ENCODE measurements at regions not wholly inside any gene's neighbourhood (a gene's known extent, or its start where the extent isn't known, plus 50 kb on each side); places are given as distances from the start of the nearest gene placed in this dataset.

- H3K9me3 ChIP-seq (ENCODE audit: control insufficient read depth, low read length), result peaks cover 9% of the 10 kb centered on the region
- H3K27ac ChIP-seq (ENCODE audit: low read depth, low read length, severe bottlenecking), result no peak overlapping the region
- peaks cover 43% of the 10 kb centered on the region for H3K4me1 ChIP-seq (ENCODE audit: control insufficient read depth, insufficient read depth, low read length, poor library complexity, severe bottlenecking)
- H3K36me3 ChIP-seq (ENCODE audit: control insufficient read depth, insufficient read depth, low read length), result no peaks in the 10 kb centered on the region
- H3K4me3 ChIP-seq (ENCODE audit: extremely low read depth, insufficient read depth, low read length, poor library complexity, severe bottlenecking), result no peak overlapping the region
- WGBS, 2 experiments (ENCODE audit: insufficient coverage in 2 of 2), result 100% methylated on average over 3 of the region's 3 CpGs; no CpG with 5 or more reads in 1 of the 2 experiments
Observed at GRCh38 chr10:10800961-10801360, 216.7 kb upstream of the CELF2 start.

GRCh38 chr10:10803278-10803677 is 214.4 kb upstream of the CELF2 start:
- WGBS, 2 experiments (ENCODE audit: insufficient coverage in 2 of 2), result no CpG with 5 or more reads among the region's 1 CpG
- peaks cover 9% of the 10 kb centered on the region for H3K9me3 ChIP-seq (ENCODE audit: control insufficient read depth, low read length)
- H3K36me3 ChIP-seq (ENCODE audit: control insufficient read depth, insufficient read depth, low read length), result no peaks in the 10 kb centered on the region
- H3K4me1 ChIP-seq (ENCODE audit: control insufficient read depth, insufficient read depth, low read length, poor library complexity, severe bottlenecking), result peaks cover 23% of the 10 kb centered on the region
- no peak overlapping the region for H3K4me3 ChIP-seq (ENCODE audit: extremely low read depth, insufficient read depth, low read length, poor library complexity, severe bottlenecking)
- H3K27ac ChIP-seq (ENCODE audit: low read depth, low read length, severe bottlenecking), result no peak overlapping the region

- no peak overlapping the region for H3K4me3 ChIP-seq (ENCODE audit: extremely low read depth, insufficient read depth, low read length, poor library complexity, severe bottlenecking)
- H3K36me3 ChIP-seq (ENCODE audit: control insufficient read depth, insufficient read depth, low read length), result no peaks in the 10 kb centered on the region
- H3K9me3 ChIP-seq (ENCODE audit: control insufficient read depth, low read length), result peaks cover 9% of the 10 kb centered on the region
- no peak overlapping the region for H3K27ac ChIP-seq (ENCODE audit: low read depth, low read length, severe bottlenecking)
- H3K4me1 ChIP-seq (ENCODE audit: control insufficient read depth, insufficient read depth, low read length, poor library complexity, severe bottlenecking), result peaks cover 20% of the 10 kb centered on the region
Observed at GRCh38 chr10:10804061-10804460, 213.6 kb upstream of the CELF2 start.

- peaks cover 9% of the 10 kb centered on the region for H3K9me3 ChIP-seq (ENCODE audit: control insufficient read depth, low read length)
- H3K4me1 ChIP-seq (ENCODE audit: control insufficient read depth, insufficient read depth, low read length, poor library complexity, severe bottlenecking), result peaks cover 20% of the 10 kb centered on the region
- no peak overlapping the region for H3K27ac ChIP-seq (ENCODE audit: low read depth, low read length, severe bottlenecking)
- 59 to 67% methylated on average over 4 to 5 of the region's 7 CpGs for WGBS, 2 experiments (ENCODE audit: insufficient coverage in 2 of 2)
- no peaks in the 10 kb centered on the region for H3K36me3 ChIP-seq (ENCODE audit: control insufficient read depth, insufficient read depth, low read length)
- H3K4me3 ChIP-seq (ENCODE audit: extremely low read depth, insufficient read depth, low read length, poor library complexity, severe bottlenecking), result no peak overlapping the region
Observed at GRCh38 chr10:10804998-10805740, 212.5 kb upstream of the CELF2 start.

- WGBS, 2 experiments (ENCODE audit: insufficient coverage in 2 of 2), result 100% methylated on average over 1 of the region's 1 CpG; no CpG with 5 or more reads in 1 of the 2 experiments
- H3K27ac ChIP-seq (ENCODE audit: low read depth, low read length, severe bottlenecking), result no peak overlapping the region
- no peaks in the 10 kb centered on the region for H3K36me3 ChIP-seq (ENCODE audit: control insufficient read depth, insufficient read depth, low read length)
- peaks cover 20% of the 10 kb centered on the region for H3K4me1 ChIP-seq (ENCODE audit: control insufficient read depth, insufficient read depth, low read length, poor library complexity, severe bottlenecking)
- H3K4me3 ChIP-seq (ENCODE audit: extremely low read depth, insufficient read depth, low read length, poor library complexity, severe bottlenecking), result no peak overlapping the region
- no peaks in the 10 kb centered on the region for H3K9me3 ChIP-seq (ENCODE audit: control insufficient read depth, low read length)
Observed at GRCh38 chr10:10807106-10807505, 210.6 kb upstream of the CELF2 start.

GRCh38 chr10:10811562-10811961 is 206.1 kb upstream of the CELF2 start:
- no peaks in the 10 kb centered on the region for H3K36me3 ChIP-seq (ENCODE audit: control insufficient read depth, insufficient read depth, low read length)
- WGBS, 2 experiments (ENCODE audit: insufficient coverage in 2 of 2), result 88 to 100% methylated on average over 1 of the region's 1 CpG
- H3K27ac ChIP-seq (ENCODE audit: low read depth, low read length, severe bottlenecking), result no peak overlapping the region
- H3K4me3 ChIP-seq (ENCODE audit: extremely low read depth, insufficient read depth, low read length, poor library complexity, severe bottlenecking), result no peak overlapping the region
- H3K9me3 ChIP-seq (ENCODE audit: control insufficient read depth, low read length), result peaks cover 5% of the 10 kb centered on the region
- H3K4me1 ChIP-seq (ENCODE audit: control insufficient read depth, insufficient read depth, low read length, poor library complexity, severe bottlenecking), result no peaks in the 10 kb centered on the region

- Histone ChIP-seq H3K4me1 (ENCODE audit: control insufficient read depth, insufficient read depth, low read length, poor library complexity, severe bottlenecking) (no peaks in the 10 kb centered on the region), H3K4me3 (ENCODE audit: extremely low read depth, insufficient read depth, low read length, poor library complexity, severe bottlenecking) (no peak overlapping the region), H3K9me3 (ENCODE audit: control insufficient read depth, low read length) (peaks cover 5% of the 10 kb centered on the region), H3K27ac (ENCODE audit: low read depth, low read length, severe bottlenecking) (no peak overlapping the region), H3K36me3 (ENCODE audit: control insufficient read depth, insufficient read depth, low read length) (no peaks in the 10 kb centered on the region)
- 83 to 100% methylated on average over 2 of the region's 2 CpGs for WGBS, 2 experiments (ENCODE audit: insufficient coverage in 2 of 2)
Observed at GRCh38 chr10:10813656-10814055, 204.0 kb upstream of the CELF2 start.

- H3K4me1 ChIP-seq (ENCODE audit: control insufficient read depth, insufficient read depth, low read length, poor library complexity, severe bottlenecking), result no peaks in the 10 kb centered on the region
- H3K4me3 ChIP-seq (ENCODE audit: extremely low read depth, insufficient read depth, low read length, poor library complexity, severe bottlenecking), result no peak overlapping the region
- H3K36me3 ChIP-seq (ENCODE audit: control insufficient read depth, insufficient read depth, low read length), result no peaks in the 10 kb centered on the region
- H3K27ac ChIP-seq (ENCODE audit: low read depth, low read length, severe bottlenecking), result no peak overlapping the region
- WGBS, 2 experiments (ENCODE audit: insufficient coverage in 2 of 2), result 100% methylated on average over 1 of the region's 2 CpGs; no CpG with 5 or more reads in 1 of the 2 experiments
- peaks cover 5% of the 10 kb centered on the region for H3K9me3 ChIP-seq (ENCODE audit: control insufficient read depth, low read length)
Observed at GRCh38 chr10:10814069-10814468, 203.6 kb upstream of the CELF2 start.

- no peaks in the 10 kb centered on the region for H3K4me1 ChIP-seq (ENCODE audit: control insufficient read depth, insufficient read depth, low read length, poor library complexity, severe bottlenecking)
- H3K9me3 ChIP-seq (ENCODE audit: control insufficient read depth, low read length), result peaks cover 5% of the 10 kb centered on the region
- no peak overlapping the region for H3K27ac ChIP-seq (ENCODE audit: low read depth, low read length, severe bottlenecking)
- H3K36me3 ChIP-seq (ENCODE audit: control insufficient read depth, insufficient read depth, low read length), result no peaks in the 10 kb centered on the region
- H3K4me3 ChIP-seq (ENCODE audit: extremely low read depth, insufficient read depth, low read length, poor library complexity, severe bottlenecking), result no peak overlapping the region
- no CpG with 5 or more reads among the region's 2 CpGs for WGBS, 2 experiments (ENCODE audit: insufficient coverage in 2 of 2)
Observed at GRCh38 chr10:10816447-10816846, 201.2 kb upstream of the CELF2 start.

- Histone ChIP-seq H3K27ac (ENCODE audit: low read depth, low read length, severe bottlenecking) (no peak overlapping the region), H3K4me3 (ENCODE audit: extremely low read depth, insufficient read depth, low read length, poor library complexity, severe bottlenecking) (no peak overlapping the region), H3K4me1 (ENCODE audit: control insufficient read depth, insufficient read depth, low read length, poor library complexity, severe bottlenecking) (no peaks in the 10 kb centered on the region), H3K9me3 (ENCODE audit: control insufficient read depth, low read length) (peaks cover under 1% of the 10 kb centered on the region), H3K36me3 (ENCODE audit: control insufficient read depth, insufficient read depth, low read length) (no peaks in the 10 kb centered on the region)
- WGBS, 2 experiments (ENCODE audit: insufficient coverage in 2 of 2), result 78 to 80% methylated on average over 1 to 4 of the region's 5 CpGs
Observed at GRCh38 chr10:10817609-10818008, 200.1 kb upstream of the CELF2 start.

GRCh38 chr10:10818082-10818481 is 199.6 kb upstream of the CELF2 start:
- WGBS, 2 experiments (ENCODE audit: insufficient coverage in 2 of 2), result 88 to 95% methylated on average over 1 to 2 of the region's 2 CpGs
- no peaks in the 10 kb centered on the region for H3K4me1 ChIP-seq (ENCODE audit: control insufficient read depth, insufficient read depth, low read length, poor library complexity, severe bottlenecking)
- H3K9me3 ChIP-seq (ENCODE audit: control insufficient read depth, low read length), result no peaks in the 10 kb centered on the region
- H3K4me3 ChIP-seq (ENCODE audit: extremely low read depth, insufficient read depth, low read length, poor library complexity, severe bottlenecking), result no peak overlapping the region
- H3K27ac ChIP-seq (ENCODE audit: low read depth, low read length, severe bottlenecking), result no peak overlapping the region
- H3K36me3 ChIP-seq (ENCODE audit: control insufficient read depth, insufficient read depth, low read length), result no peaks in the 10 kb centered on the region
